DOHH2 (cell line): ENCODE measurements at regions not wholly inside any gene's neighbourhood (a gene's known extent, or its start where the extent isn't known, plus 50 kb on each side); places are given as distances from the start of the nearest gene placed in this dataset.

Experiments
- CTCF ChIP-seq: fragments of 200-600 bp; sonication (generic); IDR thresholded peaks from one replicate; pipeline ENCODE4 v1.5.1; 2014; ENCODE audit warnings: antibody characterized with exemption, mild to moderate bottlenecking, low read depth, low read length; ENCODE audit not compliant: poor library complexity, severe bottlenecking
- EZH2phosphoT487 ChIP-seq: fragments of 200-600 bp; sonication (generic); IDR thresholded peaks from 2 replicates; pipeline ENCODE4 v1.6.1; 2017; ENCODE audit warnings: borderline replicate concordance, mild to moderate bottlenecking, antibody characterized with exemption, low read length, moderate library complexity, mixed read lengths

GRCh38 chr12:126033751-126034150 is 968.5 kb downstream of the AACS start:
- TF ChIP-seq CTCF (no peak), EZH2phosphoT487 (no peak)
